HG03045 (cell line): ENCODE measurements at regions not wholly inside any gene's neighbourhood (a gene's known extent, or its start where the extent isn't known, plus 50 kb on each side); places are given as distances from the start of the nearest gene placed in this dataset.
"Not testable (repeated sequence)": the region's sequence is repeated elsewhere in the genome, so short reads cannot be mapped to it uniquely, and the experiment has no call there.

Experiments
- ATAC-seq: cut with Tn5 transposase; IDR thresholded peaks from one replicate; pipeline ENCODE4 v1.9.1; 2021; ENCODE audit warnings: mild to moderate bottlenecking, moderate library complexity; ENCODE audit not compliant: unreplicated experiment

DNA sequence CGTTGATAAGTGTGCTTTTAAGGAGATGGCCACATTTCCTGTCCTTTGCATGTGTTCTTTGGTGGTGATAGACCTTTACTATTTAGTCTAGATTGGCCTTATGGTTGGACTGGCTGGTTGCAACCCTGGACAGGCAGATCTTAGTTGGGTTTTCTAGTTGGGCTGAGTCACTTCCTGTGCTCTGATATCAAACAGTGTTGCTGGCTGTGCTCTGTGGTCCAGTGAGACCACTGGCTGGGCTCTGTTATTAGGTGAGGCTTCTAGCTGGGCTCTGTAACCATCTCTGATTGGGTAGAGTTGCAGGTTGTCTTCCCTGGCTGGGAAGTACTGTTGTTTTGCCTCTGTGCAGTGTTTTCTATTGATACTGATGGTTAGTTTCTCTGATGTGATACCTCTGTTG is 432.5 kb downstream of the LRRC70 start:
- ATAC-seq, result no peak

- no peak for ATAC-seq
Measured at GRCh38 chr5:63008195-63008594, 429.6 kb downstream of the LRRC70 start.

GRCh38 chr5:62994842-62995241 is 416.2 kb downstream of the LRRC70 start:
- not testable (repeated sequence) for ATAC-seq

DNA sequence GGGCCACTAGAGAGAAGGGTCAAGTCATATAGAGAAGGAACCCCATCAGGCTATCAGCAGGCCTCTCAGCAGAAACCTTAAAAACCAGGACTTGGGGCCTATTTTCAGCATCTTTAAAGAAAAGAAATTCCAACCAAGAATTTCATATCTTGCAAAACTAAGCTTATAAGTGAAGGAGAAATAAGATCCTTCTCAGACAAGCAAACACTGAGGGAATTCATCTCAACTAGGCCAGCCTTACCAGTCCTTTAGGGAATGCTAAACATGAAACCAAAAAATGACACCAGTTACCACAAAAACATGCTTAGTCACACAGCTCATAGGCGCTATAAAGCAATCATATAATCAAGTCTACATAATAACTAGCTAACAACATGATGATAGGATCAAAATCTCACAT is 407.1 kb downstream of the LRRC70 start:
- ATAC-seq, result no peak

GRCh38 chr5:62982348-62982747 is 403.7 kb downstream of the LRRC70 start:
- ATAC-seq, result no peak

DNA sequence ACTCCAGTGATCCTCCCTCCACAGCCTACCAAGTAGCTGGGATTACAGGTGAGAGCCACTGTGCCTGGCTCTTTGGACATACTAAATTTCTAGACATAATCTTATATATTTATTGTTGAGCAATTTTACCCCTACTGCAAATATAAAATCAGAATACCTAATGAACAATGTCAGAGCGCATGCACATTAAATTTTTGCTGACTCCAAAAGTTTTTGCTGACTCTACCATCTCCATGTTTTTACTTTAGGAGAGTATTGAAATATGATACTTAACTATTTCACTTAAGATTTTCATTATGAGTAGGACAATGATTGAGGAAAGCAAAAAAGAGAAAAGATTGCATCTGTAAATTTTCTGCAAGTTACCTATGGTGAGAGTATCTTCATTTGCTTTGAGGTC is 402.3 kb downstream of the LRRC70 start:
- no peak for ATAC-seq

GRCh38 chr5:62979472-62979871 is 400.9 kb downstream of the LRRC70 start:
- ATAC-seq, result no peak

- ATAC-seq, result no peak
Measured at GRCh38 chr5:62977661-62978060, 399.0 kb downstream of the LRRC70 start.

- no peak for ATAC-seq
Measured at GRCh38 chr5:62974623-62975022, 396.0 kb downstream of the LRRC70 start.

- no peak for ATAC-seq
Measured at GRCh38 chr5:62969409-62970120, 390.9 kb downstream of the LRRC70 start.

DNA sequence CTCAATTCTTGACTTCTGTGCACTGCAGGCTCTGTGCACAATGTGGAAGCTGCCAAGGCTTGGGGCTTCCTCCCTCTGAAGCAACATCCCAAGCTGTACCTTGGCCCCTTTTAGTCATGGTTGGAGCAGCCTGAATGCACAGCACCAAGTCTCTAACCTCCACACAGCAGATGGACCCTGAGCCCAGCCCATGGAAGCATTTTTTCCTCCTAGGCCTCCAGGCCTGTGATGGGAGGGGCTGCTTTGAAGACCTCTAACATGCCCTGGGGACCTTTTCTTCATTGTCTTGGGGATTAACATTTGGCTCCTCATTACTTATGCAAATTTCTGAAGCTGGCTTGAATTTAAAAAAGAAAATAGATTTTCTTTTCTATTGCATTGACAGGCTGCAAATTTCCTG is 385.8 kb downstream of the LRRC70 start:
- no peak for ATAC-seq

DNA sequence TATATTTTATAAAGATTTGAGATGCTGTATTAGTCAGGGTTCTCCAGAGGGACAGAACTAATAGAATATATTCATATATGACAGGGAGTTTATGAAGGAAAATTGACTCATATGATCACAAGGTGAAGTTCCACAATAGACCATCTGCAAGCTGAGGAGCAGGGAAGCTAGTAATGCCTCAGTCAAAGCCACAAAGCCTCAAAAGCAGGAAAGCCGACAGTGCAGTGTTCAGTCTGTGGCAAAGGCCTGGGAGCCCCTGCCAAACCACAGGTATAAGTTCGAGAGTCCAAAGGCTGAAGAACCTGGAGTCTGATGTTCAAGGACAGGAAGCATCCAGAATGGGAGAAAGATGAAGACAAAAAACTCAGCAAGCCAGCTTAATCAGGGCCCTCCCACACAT is 382.2 kb downstream of the LRRC70 start:
- ATAC-seq, result no peak

GRCh38 chr5:62956597-62956996 is 378.0 kb downstream of the LRRC70 start:
- ATAC-seq, result no peak

DNA sequence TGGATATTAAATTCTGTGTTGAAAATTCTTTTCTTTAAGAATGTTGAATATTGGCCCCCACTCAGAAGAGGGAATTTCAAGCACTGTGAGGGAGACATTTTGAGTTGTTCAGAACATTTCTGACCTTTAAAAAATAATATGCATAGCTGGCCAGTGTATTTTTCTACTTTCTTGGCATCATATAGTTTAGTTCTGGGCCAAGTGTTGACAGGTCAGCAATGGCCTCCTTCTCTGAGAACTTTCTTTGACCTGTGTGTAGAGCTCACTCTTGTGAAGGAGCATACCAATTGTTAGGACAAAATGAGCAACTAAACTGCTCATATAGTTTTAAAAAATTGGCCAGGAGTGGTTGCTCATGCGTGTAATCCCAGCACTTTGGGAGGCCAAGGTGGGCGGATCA is 376.0 kb downstream of the LRRC70 start:
- no peak for ATAC-seq

- ATAC-seq, result no peak
Measured at GRCh38 chr5:62948301-62948700, 369.7 kb downstream of the LRRC70 start.

DNA sequence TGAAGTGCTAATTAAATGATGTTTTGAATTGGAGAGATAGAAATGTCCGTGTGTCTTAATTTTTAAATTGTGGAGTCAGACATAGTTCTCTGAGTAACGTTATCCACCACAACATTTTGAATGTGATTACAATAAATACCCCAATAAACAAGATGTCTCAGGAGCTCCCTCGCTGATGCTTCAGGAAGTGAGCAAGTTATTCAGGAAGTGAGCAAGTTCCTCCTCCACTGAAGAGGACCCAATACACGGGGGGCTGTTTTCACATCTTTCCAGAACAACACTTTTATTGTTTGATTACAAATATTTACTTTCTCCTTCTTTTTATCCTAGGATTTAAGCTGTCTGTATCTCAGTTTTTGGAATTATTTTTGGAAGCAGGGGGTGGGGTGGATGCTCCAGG is 363.8 kb downstream of the LRRC70 start:
- ATAC-seq, result no peak

- ATAC-seq, result no peak
Measured at GRCh38 chr5:62938927-62939326, 360.3 kb downstream of the LRRC70 start.

DNA sequence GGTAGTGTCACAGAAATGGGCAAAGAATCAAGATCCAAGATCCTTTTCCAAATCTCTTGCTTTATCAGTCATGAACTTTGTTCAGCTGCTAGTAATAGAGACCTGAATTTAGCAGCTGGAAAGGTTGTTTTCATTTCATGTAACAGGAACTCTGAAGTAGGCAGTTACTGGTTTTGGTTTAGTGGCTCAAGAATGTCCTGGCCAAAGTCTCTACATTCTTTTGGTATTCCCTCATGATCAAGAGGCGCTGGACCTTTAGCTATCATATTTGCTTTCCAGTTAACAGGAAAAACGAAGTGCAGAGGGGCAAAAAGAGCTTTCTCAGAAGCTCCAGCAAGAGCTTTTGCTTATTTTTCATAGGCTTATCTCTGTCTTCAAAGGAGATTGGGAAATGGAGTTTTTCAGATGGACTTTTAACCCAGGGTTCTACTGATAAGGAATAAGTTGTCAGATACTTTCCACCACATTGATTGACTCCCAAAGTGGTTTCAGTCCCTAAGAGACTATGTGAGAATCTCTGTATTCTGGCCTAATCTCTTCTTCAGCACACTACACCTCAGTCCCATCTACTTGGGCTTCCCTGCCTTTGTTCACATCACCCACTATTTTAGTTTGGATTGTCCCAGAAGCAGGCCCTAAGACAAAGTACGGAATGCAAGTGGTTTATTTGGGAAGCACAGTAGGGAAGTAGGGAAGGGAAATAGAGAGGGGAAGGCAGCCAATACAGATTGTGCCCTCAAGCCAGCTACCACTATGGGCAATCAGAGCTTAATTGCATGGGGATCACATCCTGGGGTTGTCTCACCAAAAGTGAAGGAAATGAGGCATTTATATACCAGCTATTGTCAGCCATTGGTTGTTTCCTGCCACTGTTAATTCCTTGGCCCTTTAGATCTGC is 359.3 kb downstream of the LRRC70 start:
- no peak for ATAC-seq

GRCh38 chr5:62935660-62936059 is 357.0 kb downstream of the LRRC70 start:
- no peak for ATAC-seq

DNA sequence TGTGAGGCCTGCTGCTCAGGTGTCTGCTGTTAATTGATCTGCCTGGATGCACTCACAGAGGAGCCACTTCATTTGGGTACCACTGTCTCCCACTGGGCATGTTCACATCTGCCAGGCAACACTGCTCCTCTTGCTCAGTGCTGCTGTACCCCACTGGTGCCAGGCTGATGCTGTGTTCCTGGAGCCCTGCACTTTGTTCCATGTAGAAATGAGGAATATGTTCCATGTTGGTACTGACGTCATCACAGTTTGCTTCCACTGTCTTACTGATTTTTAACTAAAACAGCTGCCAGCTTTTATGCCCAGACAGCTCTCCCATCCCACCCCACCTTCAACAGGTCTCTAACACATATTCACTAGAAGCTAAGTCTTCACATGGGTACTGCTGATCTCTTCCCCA is 355.7 kb downstream of the LRRC70 start:
- ATAC-seq, result no peak

- ATAC-seq, result no peak
Measured at GRCh38 chr5:62933261-62933660, 354.6 kb downstream of the LRRC70 start.
